ENCODE measurements at regions not wholly inside any gene's neighbourhood (a gene's known extent, or its start where the extent isn't known, plus 50 kb on each side); places are given as distances from the start of the nearest gene placed in this dataset.
A peak's percentile ranks its signal among the peaks of the same experiment; 100 is the strongest.

DNA sequence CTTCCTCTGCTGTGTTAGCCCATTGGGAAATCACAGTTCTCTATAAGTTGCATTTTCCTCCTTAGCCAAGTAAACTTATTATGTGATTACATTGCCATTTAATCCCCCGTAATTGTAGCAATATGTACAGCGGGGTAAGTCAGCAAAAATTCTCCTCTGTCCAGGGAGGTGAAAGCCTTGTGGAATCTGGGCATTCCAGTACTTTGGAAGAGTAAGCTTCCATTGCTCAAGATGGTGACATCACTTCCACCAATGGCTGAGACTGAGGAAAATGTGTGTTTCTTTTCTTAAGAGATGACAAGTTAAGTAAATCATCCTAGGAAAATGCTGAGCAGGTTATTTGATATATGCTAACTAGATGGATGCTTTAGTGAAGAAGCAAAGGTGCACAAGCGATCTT, 436.7 kb downstream of the CETN3 start:
- no peak for TF ChIP-seq POLR2AphosphoS5 (IDR thresholded peaks at IDR 0.05)
- TF ChIP-seq EP300 (IDR thresholded peaks at IDR 0.05) = no peak
- no peak for TF ChIP-seq CTCF (IDR thresholded peaks at IDR 0.05)

DNA sequence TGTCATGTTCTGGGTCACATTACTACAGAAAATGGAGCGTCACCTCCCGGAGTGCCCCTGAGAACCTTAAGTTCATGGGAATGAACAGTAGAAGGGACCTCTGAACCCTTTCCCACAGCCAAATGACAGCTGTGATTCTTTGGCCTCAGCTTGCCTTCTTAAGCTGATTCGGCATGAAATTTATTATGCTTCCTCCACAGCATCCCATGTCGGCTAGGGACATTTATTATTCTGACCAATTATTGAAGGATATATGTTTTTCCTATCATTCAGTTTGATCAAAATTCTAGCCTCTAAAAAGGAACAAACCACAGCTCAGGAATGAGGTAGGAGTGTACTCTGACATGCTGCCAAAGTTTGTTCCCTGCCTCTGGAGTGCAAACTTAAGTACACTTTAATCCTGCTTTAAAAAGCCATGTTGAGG, 440.6 kb downstream of the CETN3 start:
- WGBS, 5 donors = 50 to 65% (median 57%) methylated on average over 4 of the region's 4 CpGs
- no peaks in the 10 kb centered on the region for H3K36me3 ChIP-seq
- H3K4me1 ChIP-seq = peaks cover 0 to 8% (median 0%) of the 10 kb centered on the region in 4 donors
- no peaks in the 10 kb centered on the region for H3K27me3 ChIP-seq
- no peak for TF ChIP-seq CTCF (IDR thresholded peaks at IDR 0.05)
- TF ChIP-seq POLR2AphosphoS5 (IDR thresholded peaks at IDR 0.05) = no peak
- no peak for TF ChIP-seq POLR2A (IDR thresholded peaks at IDR 0.05)
- no peak for TF ChIP-seq EP300 (IDR thresholded peaks at IDR 0.05)
- H3K4me3 ChIP-seq = no peak overlapping the region
- no peaks in the 10 kb centered on the region for H3K9me3 ChIP-seq
- DNase-seq = peak in 1 of 2 donors; percentile 36
- intact Hi-C loops (cut with DNase I; ENCODE audit: low total_unique reads) = no loop called here
- no peak overlapping the region for H3K27ac ChIP-seq

More for the DNA sequence above, 436.7 kb downstream of the CETN3 start:
- H3K9me3 ChIP-seq = no peaks in the 10 kb centered on the region
- H3K4me1 ChIP-seq = peaks cover 0 to 8% (median 0%) of the 10 kb centered on the region in 4 donors
- no peak overlapping the region for H3K4me3 ChIP-seq
- H3K27me3 ChIP-seq = no peaks in the 10 kb centered on the region
- H3K36me3 ChIP-seq = no peaks in the 10 kb centered on the region
- H3K27ac ChIP-seq = no peak overlapping the region
- intact Hi-C loops (cut with DNase I; ENCODE audit: low total_unique reads) = no loop called here
- DNase-seq = no peak
- WGBS, 5 donors = 87 to 93% (median 91%) methylated on average over 3 of the region's 3 CpGs

- no peaks in the 10 kb centered on the region for H3K36me3 ChIP-seq
- DNase-seq = no peak
- WGBS, 5 donors = 67 to 79% (median 68%) methylated on average over 1 of the region's 1 CpG
- peaks cover 0 to 8% (median 0%) of the 10 kb centered on the region in 4 donors for H3K4me1 ChIP-seq
- no peak overlapping the region for H3K4me3 ChIP-seq
- no peaks in the 10 kb centered on the region for H3K9me3 ChIP-seq
- no peaks in the 10 kb centered on the region for H3K27me3 ChIP-seq
- intact Hi-C loops (cut with DNase I; ENCODE audit: low total_unique reads) = no loop called here
- TF ChIP-seq CTCF (IDR thresholded peaks at IDR 0.05) = no peak
- TF ChIP-seq EP300 (IDR thresholded peaks at IDR 0.05) = no peak
- TF ChIP-seq POLR2AphosphoS5 (IDR thresholded peaks at IDR 0.05) = no peak
- no peak for TF ChIP-seq POLR2A (IDR thresholded peaks at IDR 0.05)
- H3K27ac ChIP-seq = no peak overlapping the region
Measured at GRCh38 chr5:89967771-89968444, 441.6 kb downstream of the CETN3 start.

DNA sequence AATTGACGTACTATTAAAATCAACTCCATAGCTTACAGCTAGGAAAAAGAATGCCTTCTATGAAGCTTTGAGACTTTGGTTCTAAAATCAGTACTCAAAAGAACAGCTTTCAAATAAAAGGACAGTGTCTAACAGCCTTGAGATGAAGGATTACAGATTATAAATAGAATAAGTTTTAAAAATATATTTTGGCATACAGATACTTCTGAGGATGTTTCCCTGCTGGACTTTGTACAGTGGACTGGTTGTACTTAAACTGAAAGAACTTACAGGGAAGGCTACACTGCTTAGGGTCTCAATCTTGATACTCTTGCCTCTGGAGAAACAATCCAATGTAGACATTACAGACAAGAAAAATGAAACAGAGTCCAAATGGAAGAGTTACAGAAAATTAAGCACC, 452.7 kb downstream of the CETN3 start:
- TF ChIP-seq EP300 (IDR thresholded peaks at IDR 0.05) = no peak
- no peak for TF ChIP-seq CTCF (IDR thresholded peaks at IDR 0.05)
- no peak for TF ChIP-seq POLR2AphosphoS5 (IDR thresholded peaks at IDR 0.05)
- no peak for TF ChIP-seq POLR2A (IDR thresholded peaks at IDR 0.05)
- no peak overlapping the region for H3K27ac ChIP-seq
- no peaks in the 10 kb centered on the region for H3K4me1 ChIP-seq
- WGBS, 5 donors = 64 to 92% (median 83%) methylated on average over 1 of the region's 1 CpG
- H3K9me3 ChIP-seq = no peaks in the 10 kb centered on the region
- no peak for DNase-seq
- no peaks in the 10 kb centered on the region for H3K27me3 ChIP-seq
- H3K36me3 ChIP-seq = no peaks in the 10 kb centered on the region
- intact Hi-C loops (cut with DNase I; ENCODE audit: low total_unique reads) = no loop called here
- no peak overlapping the region for H3K4me3 ChIP-seq

Measured in stomach (tissue), 8 donors.